ENCODE measurements at regions not wholly inside any gene's neighbourhood (a gene's known extent, or its start where the extent isn't known, plus 50 kb on each side); places are given as distances from the start of the nearest gene placed in this dataset.
"Not testable (repeated sequence)": the region's sequence is repeated elsewhere in the genome, so short reads cannot be mapped to it uniquely, and the experiment has no call there.

- no peak for DNase-seq
Observed at GRCh38 chr14:89697281-89698060, 257.1 kb downstream of the EFCAB11 start.

- no peak for DNase-seq
Observed at GRCh38 chr14:89695846-89696245, 258.7 kb downstream of the EFCAB11 start.

DNA sequence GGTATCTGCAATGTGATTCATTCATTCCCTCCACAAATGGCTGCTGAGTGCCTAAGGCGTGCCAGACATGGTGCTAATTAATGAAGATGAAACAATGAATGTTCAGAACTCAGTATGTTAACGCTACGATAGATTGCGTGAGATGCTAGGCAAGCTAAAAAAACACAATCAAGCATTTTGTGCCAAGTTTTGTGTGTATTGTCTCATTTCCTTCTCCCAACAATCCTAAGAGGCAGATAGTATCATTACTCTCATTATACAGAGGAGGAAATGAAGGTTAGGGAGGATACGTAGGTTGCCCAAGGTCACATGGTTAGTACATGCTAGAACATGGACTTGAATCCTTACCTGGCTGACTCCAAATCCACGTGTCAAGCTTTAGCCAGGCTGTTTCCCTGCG lies 264.4 kb downstream of the EFCAB11 start:
- DNase-seq = no peak

GRCh38 chr14:89689711-89690110 lies 264.8 kb downstream of the EFCAB11 start:
- not testable (repeated sequence) for DNase-seq

DNA sequence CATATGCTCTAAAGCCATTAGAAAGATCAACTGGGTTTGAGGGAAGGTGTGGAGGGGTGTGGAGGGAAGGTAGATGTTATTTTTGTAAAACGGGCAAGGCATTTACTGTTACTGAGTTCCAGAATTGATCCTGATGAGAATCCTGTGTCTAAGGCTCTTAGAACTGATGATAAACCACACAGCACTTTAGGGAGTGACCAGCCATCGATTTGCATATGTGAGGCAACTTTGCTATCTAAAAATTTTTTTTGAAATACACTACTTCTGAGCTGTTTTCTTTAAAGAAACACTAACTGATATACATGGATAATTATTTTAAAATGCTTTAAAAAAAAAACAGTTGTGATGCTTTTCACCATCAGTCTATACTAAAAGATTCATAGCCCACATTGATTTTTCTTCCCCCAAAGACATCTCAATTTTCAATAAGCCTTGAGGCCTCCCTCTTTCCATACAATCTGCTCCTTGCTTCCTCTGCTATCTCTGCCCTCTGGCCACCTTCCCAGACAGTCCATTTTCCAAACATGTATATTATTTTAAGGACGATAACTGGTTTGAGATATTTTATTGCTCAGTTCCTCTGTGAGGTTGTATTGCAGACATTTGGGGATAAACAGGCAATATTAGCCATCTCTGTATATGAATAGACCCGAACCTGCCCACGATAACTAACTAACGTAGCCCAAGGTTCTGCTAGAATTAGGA lies 265.9 kb downstream of the EFCAB11 start:
- DNase-seq = no peak

DNA sequence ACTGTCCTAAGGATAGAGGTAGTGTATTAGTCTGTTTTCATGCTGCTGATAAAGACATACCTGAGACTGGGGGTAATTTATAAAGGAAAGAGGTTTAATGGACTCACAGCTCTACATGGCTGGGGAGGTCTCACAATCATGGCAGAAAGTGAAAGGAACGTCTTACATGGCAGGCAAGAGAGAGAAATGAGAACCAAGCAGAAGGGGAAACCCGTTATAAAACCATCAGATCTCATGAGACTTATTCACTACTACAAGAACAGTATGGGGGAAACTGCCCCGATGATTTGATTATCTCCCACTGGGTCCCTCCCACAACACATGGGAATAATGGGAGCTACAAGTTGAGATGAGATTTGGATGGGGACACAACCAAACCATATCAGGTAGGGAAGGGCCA lies 267.4 kb downstream of the EFCAB11 start:
- DNase-seq = not testable (repeated sequence)

DNA sequence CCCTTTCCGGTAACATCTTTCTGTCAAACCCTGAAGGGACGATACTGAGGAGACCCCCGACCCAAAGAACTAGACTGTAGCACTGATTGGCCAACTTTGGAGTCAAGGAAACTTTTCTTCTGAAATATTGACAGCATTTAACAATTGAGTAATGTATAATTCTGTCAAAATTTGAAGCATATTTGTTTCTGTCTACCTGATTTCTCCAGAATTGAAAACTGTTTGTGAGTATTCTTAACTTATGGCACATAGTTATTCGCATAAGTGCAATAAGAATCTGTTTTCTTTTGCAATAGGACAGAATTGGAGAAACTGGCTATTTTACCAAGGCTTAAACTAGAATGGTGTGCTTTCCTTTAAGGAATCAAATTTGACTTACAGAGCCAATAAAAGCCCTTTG lies 267.1 kb upstream of the FOXN3 start:
- DNase-seq = no peak

DNA sequence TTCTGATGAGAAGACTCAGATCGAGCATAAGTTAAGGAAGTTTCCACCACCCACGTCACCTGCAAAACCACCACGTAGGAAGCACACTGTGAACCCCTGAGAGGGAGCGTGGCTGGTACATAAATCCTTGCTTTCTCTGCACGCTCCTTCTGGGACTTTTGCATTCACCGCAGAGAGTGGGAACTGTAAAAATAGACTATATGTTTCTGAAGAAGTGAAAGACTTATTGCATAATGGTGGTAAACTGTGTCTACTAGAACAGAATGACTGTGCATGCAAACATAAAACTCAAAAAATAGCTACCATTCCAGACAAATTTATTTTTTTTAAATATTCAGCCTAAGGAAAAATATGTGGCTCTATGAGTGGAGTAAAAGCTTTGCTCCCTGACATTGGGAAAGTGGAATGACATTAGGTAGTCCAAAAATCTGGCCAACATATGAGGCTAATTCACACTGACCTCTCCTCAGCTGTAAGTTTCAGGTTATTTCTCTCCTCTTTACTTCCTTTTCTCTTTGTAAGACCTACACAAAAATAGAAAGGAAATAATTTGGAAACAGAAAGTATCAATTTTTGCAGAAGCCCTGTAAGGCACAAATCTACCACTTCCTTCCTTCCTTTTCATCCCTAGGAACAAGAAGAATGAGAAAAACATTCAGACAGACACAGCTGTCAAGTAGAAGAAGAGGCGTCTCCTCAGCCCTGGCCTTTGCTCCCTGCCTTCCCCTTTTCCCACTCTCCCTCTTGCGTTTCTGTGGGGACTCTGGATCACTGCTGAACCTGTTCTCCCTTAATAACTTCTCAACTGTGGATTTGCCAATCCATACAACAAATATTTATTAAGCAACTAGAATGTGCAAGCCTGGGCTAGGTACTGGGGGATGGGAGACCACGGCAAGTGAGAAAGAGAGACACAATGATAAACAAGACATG lies 264.3 kb upstream of the FOXN3 start:
- DNase-seq = peak; percentile 48 to 54

DNA sequence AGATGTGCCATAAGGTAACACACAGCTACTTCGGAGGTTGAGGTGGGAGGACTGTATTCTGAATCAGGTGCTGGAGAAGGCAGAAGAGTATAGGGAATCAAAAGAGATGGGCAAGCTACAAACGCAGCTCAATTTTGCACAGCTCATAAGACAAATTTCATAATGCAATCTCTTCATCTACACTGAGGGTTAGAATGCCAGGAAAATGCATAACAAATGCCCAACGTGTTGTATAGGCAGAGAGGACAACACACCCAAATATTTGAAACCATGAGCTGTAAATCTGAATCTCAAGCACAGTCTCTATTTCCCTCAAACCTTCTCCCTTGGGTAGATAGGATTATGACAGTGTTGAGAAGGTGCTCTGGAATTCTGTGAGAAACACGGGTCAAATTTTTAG lies 263.1 kb upstream of the FOXN3 start:
- DNase-seq = no peak

- DNase-seq = no peak
Observed at GRCh38 chr14:89678768-89679167, 261.7 kb upstream of the FOXN3 start.

DNA sequence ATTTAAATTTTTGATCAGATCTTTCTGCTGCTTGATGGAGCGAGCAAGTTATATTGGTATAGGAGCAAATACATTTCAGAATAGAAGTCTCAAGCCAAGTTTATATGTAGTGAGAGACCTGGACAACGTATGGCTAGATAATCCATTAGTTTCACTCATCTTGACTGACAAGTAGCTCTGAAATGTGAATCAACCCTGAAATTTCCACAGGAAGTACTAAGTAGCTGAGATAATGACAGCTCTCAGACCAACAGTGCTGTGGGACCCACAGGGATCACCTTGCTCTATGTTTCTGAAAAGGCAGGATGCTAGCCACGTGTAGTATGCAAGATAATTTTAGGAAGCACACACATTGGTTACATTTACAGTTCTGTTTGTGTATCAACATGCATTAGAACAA lies 258.6 kb upstream of the FOXN3 start:
- no peak for DNase-seq

- DNase-seq = no peak
Observed at GRCh38 chr14:89674936-89675335, 257.9 kb upstream of the FOXN3 start.

DNA sequence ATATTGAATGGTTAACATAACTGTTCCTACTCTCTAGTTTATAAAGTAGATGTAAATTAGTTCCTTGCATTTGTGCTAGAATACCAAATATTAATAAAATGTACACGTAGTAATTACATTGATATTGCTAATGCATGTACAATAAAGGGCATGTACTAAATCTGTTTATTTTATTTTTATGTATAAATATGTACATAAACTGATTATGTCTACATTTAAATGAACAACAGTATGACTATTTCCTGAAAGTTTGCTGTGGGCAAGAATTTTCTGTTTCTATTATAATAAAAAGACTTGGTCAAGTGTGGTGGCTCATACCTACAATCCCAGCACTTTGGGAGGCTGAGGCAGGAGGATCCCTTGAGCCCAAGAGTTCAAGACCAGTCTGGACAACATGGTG lies 257.2 kb upstream of the FOXN3 start:
- DNase-seq = no peak

- no peak for DNase-seq
Observed at GRCh38 chr14:89673512-89674225, 256.6 kb upstream of the FOXN3 start.

- no peak for DNase-seq
Observed at GRCh38 chr14:89672636-89673511, 255.8 kb upstream of the FOXN3 start.

DNA sequence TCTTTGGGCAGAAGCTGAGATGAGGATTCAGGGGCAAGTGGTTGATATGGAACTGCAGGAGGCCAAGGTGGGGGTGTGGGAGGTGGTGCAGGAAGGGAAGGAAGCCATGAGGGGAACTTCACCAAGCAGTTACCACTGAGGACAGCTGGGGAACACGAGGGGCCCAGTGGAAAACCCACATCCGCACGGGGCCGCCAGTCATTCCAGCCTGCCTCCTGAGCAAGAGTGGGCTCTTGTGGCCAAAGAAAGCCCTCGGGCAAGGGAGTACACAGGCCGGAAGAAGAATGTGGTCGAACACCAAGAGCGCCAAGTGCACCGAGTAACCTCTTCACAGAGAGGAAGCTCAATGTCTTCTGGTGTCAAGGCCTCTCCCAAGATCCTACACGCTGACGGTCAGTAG lies 252.2 kb upstream of the FOXN3 start:
- no peak for DNase-seq

GRCh38 chr14:89667983-89668382 lies 250.9 kb upstream of the FOXN3 start:
- DNase-seq = no peak

- DNase-seq = not testable (repeated sequence)
Observed at GRCh38 chr14:89665300-89666081, 248.5 kb upstream of the FOXN3 start.

- no peak for DNase-seq
Observed at GRCh38 chr14:89661392-89661791, 244.4 kb upstream of the FOXN3 start.

- DNase-seq = not testable (repeated sequence)
Observed at GRCh38 chr14:89660625-89661233, 243.7 kb upstream of the FOXN3 start.

Data from activated CD4-positive, alpha-beta T cell treated with anti-CD3 and anti-CD28 coated beads, Interleukin-2, amount 50 U/mL, for 4 hours (primary cell).